ENCODE measurements at regions not wholly inside any gene's neighbourhood (a gene's known extent, or its start where the extent isn't known, plus 50 kb on each side); places are given as distances from the start of the nearest gene placed in this dataset.

DNA sequence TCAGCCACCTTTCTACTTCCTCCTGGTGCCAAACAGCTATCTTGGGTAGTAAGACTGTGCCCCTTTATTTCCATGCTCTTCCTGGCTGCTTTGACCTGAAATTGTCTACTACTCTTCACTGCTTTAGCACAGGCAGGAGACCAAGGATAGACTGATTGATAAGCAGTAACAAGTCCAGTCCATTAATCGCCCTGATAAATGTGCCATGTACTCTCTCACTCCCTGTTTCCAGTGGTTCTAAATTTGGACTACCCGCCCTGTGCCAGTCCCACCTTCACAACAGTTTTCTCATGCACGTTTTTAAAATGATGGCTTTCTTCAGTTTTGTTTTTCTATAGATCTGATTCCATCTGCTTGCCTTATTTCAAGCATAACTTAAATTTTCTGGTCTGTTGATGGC lies 189.6 kb upstream of the RBMS1 start:
- DNase-seq = no peak

GRCh38 chr2:160687629-160688028 lies 194.0 kb upstream of the RBMS1 start:
- DNase-seq = no peak

DNA sequence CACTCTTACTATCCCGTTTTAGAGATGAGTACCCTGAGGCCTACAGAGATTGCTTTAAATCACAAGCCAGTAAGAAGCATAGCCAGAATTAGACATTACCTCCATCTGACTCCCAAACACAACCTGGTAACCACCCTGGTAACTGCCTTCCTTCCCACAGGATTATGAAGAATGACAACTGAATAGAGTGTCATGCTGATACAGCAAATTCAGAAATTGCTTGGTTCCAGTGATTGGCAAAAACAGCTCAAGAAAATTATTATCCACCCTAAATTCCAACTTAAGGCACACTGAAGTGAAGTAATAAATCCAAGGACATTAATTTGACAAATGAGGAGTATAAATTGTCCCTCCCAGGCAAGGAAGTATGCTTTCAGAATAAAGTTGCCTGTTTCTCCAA lies 195.8 kb upstream of the RBMS1 start:
- DNase-seq = no peak

DNA sequence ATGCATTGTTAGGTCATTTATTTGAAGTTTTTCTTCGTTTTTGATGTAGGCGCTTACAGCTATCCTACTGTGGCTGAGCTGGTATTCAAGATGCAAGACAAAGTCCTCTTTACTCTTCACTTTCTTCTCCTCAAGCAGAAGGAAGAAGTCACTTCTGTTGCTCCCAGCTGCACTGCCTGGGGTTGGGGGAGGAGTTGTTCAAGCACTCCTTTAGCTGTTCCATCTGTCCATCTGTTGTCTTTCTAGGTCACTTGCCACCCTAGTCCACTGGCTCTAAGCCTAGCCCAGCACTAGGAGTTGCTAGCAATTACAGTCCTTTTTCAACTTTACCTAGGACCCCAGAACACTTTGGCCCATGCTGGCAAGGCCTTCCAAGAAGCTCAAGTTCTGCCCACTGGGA lies 200.6 kb upstream of the RBMS1 start:
- no peak for DNase-seq

GRCh38 chr2:160694631-160695030 lies 201.0 kb upstream of the RBMS1 start:
- no peak for DNase-seq

GRCh38 chr2:160695402-160696086 lies 201.9 kb upstream of the RBMS1 start:
- DNase-seq = no peak

DNA sequence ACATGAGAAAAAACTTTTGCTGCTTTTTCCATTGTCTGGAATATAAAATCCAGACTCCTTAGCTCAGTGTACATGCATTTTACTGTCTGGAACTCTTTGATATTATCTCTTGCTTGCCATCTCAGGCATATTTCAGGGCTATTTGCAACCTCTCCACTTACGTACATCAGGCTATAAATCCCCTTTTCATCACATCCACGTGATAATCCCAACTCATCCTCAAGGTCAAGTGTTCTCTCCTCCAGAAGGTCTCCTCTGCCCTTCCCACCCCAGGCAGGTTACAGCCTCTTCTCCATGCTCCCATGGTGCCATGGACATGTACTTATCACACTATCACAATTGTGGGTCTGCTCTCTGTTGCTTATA lies 202.5 kb upstream of the RBMS1 start:
- DNase-seq = no peak

- DNase-seq = no peak
These were observed 204.2 kb upstream of the RBMS1 start for GRCh38 chr2:160697817-160698216.

DNA sequence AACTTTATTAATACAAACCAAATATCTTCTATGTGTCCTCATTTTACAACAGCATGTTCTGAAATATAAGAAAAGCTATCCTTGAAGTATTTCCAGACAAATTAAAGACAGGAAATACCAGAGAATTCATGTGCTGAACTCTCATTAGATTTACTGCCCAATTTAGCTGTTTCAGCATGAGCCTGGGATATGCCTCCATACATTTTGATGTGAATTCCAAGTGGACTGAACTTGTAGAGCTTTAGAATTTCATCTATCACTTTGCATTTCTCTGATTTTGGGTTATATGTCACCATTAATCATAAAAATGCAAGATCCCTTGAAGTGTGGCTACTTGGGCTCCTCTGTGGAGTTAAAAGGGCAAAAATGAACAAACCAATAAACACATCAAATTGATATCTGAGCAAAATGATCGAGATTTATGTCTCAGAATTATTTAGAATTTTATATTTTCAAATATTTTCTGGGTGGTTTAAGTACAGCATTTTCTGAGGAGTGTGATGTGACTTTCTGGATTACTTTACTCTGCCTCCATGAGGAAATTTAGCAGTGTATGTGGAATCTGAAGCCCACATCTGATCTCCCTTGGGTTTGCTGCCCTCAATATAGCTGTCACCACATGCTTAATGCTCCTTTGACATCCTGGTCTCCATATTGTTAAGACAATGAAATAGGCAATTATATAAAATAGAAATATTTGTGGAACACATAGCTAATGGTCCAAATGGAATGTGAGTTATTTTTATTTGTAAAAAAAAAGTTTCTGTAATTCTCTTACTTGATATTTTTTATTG lies 206.6 kb upstream of the RBMS1 start:
- DNase-seq = no peak

DNA sequence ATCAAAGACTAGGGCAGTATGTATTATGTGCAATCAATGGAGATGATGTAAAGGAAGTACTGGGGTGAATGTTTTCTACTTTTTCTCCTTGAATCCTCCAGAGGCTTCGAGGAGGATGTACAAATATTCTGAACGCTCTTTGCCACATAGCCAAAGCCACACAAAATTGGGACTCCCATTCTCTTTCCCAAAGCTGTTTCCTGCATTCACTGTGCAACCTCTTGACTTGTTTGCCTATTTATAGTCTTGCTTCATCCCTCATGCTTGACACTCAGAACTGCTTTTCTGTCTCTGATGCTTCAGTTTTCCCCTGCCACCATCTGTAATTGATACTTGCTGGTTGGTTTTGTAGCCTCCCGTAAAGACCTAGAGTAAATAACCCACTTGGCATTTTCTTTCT lies 208.2 kb upstream of the RBMS1 start:
- DNase-seq = no peak

DNA sequence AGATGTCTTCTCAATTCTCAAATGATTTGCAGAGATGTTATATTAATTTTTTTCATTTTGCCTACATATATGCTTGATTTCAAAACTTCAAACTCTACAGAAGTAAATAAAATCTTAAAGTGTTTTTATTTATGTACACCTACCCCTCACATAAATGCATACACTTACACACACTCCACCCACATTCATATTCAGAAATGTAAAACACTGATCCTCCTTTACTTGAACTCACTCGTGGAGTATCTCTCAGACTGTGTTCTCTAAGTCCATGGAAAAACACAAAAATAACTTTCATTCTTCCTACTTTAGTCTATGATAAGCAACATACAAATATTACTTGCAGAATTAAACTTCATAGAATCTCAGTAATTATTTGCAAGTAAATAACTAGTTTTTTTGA lies 209.1 kb upstream of the RBMS1 start:
- DNase-seq = no peak

DNA sequence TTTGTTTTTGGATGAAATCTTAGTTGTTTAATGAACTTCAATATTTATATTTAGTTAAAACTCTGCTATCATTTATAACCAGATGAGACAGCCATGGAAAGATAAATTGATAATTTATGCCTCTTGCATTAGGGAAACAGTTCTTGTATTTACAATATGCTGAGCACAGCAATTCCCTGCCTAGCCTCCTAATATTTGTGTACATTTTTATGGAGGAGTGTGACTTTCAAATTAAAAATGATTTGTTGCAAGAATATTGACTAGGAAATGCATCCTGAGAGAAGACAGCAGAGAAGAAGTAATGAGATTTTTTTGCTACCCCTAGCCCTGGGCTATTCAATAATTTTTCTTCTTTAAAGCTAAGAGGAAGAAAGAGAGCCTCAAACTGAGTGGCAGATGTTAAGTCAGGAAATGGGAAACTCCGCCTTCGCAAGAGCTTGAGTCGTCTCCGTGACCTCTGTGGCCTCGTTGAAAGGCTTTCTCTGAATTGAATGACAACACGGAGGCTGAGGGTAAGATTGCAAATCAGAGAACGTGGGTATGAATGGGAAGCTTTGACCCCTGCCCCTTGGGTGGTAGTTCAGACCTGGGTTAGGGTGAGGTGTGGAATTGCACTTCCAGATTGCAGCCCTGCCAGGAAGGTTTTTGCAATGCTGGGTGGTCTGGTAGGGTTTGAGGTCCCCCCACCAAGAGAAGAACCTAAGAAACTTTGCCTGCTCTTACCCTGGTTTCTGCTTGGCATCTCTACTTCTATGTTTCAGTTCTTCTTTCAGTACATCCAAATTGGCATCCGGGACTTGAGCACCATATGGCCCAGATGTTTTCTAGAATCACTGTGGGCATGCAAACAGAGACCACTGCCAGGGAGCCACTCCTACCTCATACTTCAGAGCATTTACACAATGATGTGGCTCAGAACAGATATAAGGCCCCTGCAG lies 210.3 kb upstream of the RBMS1 start:
- peak; percentile 64 for DNase-seq

DNA sequence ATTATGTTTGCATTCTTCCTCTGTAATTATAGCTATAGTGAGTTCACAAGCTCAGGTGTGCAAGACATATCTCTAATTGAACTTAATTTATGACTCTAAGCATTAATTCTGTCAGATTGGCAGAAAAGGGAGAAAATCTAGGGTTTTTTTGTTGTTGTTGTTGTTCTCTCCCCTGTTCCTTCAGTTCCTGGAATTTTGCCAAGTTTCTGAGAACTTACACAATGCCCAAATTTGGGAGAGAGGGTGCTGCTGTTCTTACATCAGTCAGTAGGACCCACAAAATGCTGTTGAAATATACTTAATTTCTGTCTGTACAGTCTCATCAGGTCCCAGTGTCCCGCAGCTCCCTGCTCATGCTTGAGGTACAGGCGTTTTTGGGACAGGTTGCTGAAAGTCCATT lies 221.8 kb upstream of the RBMS1 start:
- DNase-seq = no peak

DNA sequence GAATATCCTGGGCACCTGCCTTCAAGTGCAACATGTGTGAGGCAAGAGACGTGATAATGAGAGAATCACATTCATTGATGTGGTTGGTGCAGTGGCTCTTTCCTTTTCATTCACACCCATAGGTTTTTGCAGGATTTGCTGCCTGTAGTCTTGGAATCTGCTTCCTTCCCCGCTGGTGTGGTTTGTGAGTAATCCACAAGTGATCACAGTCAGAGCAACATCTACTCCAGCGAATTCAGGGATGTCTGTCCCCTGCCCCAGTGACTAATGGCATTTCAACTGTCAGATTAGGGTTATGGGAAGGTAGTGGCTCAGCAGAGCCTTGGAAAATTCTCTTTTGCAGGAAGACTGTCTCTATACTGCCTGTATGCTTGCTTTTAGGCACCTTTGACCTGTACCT lies 225.5 kb upstream of the RBMS1 start:
- no peak for DNase-seq

DNA sequence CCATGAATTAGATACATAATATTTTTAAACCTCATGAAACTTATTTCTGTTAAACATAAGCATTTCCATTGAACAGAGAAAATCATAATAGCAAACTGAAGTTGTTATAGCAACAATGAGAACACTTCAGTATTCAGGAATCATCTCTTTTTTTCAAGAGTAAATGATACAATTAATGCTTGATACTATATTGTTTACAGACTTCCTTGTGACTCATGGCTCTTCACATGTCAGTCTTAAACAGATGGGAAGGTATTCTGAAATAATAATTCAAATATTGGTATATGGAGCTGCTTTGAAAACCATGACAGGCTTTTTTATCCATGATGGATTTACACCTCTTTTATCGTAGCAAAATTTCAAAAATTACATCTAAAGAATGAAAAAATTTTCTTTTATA lies 226.5 kb upstream of the RBMS1 start:
- no peak for DNase-seq

DNA sequence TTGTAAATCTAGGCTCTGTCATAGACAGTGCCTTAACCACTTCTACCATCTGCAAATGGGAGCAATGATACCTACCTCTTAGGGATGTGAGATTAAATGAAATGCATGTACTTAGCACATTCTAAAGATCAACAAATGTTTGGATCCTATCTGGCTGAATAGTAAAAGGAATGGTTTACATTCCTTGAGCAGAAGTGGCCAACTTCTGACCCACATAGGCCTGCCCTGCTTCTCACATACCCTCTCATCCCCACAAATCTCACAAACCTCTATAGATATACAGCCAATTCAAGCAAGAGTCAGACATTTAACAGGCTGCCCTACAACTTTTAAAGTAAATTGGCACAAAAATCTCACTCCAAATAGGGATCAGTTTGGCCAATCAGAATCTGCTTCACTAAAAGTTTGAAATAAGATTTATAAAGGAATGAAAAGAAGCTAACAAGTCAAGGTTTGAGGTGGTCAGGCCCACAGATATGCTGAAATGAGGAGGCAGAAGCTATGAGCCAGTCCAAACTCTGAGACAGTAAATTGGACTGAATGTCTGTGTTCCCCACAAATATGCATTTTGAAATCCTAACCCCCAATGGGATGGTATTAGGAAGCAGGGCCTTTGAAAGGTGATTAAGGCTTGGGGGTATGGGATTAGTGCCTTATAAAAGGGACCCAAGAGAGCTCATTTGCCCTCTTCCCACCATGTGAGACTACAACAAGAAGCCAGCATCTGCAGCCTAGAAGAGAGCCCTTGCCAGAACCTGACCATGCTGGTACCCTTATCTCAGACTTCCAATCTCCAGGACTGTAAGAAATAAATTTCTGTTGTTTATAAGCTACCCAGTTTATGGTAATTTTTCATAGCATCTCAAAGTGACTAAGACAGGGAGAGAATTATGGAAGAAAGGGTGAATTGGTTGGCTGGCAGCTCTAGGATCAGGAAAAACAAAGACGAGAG lies 227.8 kb upstream of the RBMS1 start:
- DNase-seq = no peak

DNA sequence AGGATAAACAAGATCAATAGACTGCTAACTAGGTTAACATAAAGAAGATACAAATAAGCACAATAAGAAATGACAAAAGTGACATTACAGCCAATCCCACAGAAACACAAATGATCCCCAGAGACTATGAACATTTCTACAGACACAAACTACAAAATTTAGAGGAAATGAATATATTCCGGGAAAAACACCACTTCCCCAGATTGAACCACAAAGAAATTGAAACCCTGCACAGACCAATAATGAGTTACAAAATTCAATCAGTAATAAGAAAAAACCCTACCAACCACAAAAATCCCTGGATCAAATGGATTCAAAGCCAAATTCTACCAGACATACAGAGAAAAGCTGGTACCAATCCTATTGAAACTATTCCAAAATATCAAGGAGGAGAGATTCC lies 232.4 kb upstream of the RBMS1 start:
- no peak for DNase-seq

DNA sequence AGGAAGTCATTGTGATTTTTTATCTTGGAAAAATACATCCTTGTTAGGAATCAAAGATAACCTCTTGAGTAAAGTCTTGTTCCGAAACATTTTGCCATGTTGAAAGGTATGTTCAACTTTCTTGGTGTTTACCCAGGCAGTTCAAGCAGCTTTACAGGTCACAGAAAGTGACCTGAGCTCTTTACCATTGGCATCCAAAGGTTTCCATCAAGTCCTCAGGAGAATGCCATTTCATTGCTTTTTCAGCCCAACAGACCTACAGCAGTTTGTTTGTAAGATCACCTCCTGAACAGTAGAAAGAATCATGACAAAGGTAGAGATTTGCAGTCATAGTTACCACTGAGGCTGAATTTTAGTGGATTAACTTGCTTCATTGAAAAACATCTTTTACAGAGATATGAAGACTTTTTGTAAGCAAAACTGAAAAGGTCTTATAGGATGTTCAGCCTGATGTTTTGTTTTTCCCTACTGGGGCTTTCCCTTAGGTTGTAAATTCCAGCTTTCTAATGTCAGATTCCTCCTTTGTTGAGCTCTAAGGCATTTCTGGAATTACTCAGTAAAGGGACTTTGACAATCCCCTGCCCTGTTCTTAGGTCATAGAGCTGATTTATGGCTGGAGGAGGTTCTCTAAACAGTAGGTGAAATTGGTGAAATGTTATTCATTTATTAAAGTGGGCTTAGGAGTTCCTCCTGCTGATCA lies 236.8 kb upstream of the RBMS1 start:
- DNase-seq = no peak

DNA sequence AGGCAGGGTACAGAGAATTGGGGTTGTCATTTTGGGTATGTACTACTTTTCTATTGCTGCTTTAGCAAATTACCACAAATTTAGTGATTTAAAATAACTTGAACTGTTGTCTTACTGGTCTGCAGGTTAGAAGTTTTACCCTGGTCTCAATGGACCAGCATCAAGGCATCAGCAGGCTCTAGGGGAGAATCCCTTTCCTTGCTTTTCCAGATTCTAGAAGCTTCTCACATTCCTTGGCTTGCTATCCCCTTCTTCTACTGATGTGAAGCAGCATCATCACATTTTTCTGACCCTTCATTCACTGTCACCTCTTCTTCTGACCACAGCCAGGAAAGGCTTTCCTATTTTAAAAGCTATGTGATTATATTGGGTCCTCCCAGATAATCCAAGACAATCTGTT lies 237.8 kb upstream of the RBMS1 start:
- DNase-seq = no peak

DNA sequence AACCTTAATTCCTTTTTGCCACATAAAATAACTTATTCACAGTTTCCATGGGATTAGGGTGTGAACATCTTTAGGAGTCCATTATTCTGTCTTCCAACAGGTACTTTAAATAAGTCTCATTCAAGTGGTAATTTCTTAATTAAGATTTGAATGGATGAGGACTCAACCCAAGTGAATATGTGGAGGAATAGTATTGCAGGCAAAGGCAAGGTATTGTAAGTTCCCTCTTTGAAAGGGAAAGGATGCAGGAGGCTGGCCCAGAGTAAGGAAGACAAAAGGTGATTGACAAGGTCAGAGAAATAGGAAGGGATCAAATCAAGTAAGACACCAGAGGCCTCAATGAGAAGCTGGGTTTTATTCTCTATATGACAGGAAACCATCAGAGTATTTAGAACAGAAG lies 238.2 kb upstream of the RBMS1 start:
- DNase-seq = no peak

GRCh38 chr2:160735696-160736095 lies 242.1 kb upstream of the RBMS1 start:
- no peak for DNase-seq

All from GDM1 (cell line).